BE2C (cell line): ENCODE measurements at regions not wholly inside any gene's neighbourhood (a gene's known extent, or its start where the extent isn't known, plus 50 kb on each side); places are given as distances from the start of the nearest gene placed in this dataset.

Source experiments
- DNase-seq: peaks from one replicate; pipeline ENCODE4 v3.0.0-alpha.2; 2020
- H3K27me3 ChIP-seq: fragments of 250-450 bp; sonication (Bioruptor Pico); 2 replicates; pipeline ENCODE4 v1.5.1; 2020; ENCODE audit warnings: mild to moderate bottlenecking
- H3K36me3 ChIP-seq: fragments of 250-450 bp; sonication (Bioruptor Pico); 2 replicates; pipeline ENCODE4 v1.5.1; 2020; ENCODE audit warnings: mild to moderate bottlenecking
- H3K4me1 ChIP-seq: fragments of 250-450 bp; sonication (Bioruptor Pico); 2 replicates; pipeline ENCODE4 v1.5.1; 2020
- H3K4me3 ChIP-seq: 2 replicates; pipeline ENCODE4 v1.5.1; 2011; ENCODE audit warnings: low read depth, low read length
- H3K9me3 ChIP-seq: fragments of 250-450 bp; sonication (Bioruptor Pico); 2 replicates; pipeline ENCODE4 v1.5.1; 2020
- CTCF ChIP-seq: IDR thresholded peaks from 2 replicates; pipeline ENCODE4 v1.5.1; 2012; ENCODE audit warnings: mild to moderate bottlenecking, low read depth, low read length

GRCh38 chr5:84729326-84729725, 344.6 kb upstream of the EDIL3 start:
- Histone ChIP-seq H3K4me3 (no peak overlapping the region), H3K9me3 (no peaks in the 10 kb centered on the region), H3K4me1 (no peaks in the 10 kb centered on the region), H3K36me3 (no peaks in the 10 kb centered on the region), H3K27me3 (no peaks in the 10 kb centered on the region)
- no peak for DNase-seq
- no peak for TF ChIP-seq CTCF

GRCh38 chr5:84727708-84728107, 343.0 kb upstream of the EDIL3 start:
- Histone ChIP-seq H3K27me3 (no peaks in the 10 kb centered on the region), H3K4me3 (no peak overlapping the region), H3K36me3 (no peaks in the 10 kb centered on the region), H3K4me1 (no peaks in the 10 kb centered on the region), H3K9me3 (no peaks in the 10 kb centered on the region)
- TF ChIP-seq CTCF: no peak
- DNase-seq: no peak

GRCh38 chr5:84725946-84726570, 341.4 kb upstream of the EDIL3 start:
- no peak overlapping the region for H3K4me3 ChIP-seq
- TF ChIP-seq CTCF: no peak
- no peaks in the 10 kb centered on the region for H3K36me3 ChIP-seq
- no peaks in the 10 kb centered on the region for H3K4me1 ChIP-seq
- no peaks in the 10 kb centered on the region for H3K9me3 ChIP-seq
- DNase-seq: no peak
- H3K27me3 ChIP-seq: no peaks in the 10 kb centered on the region

GRCh38 chr5:84724683-84725082, 340.0 kb upstream of the EDIL3 start:
- Histone ChIP-seq H3K27me3 (no peaks in the 10 kb centered on the region), H3K4me1 (no peaks in the 10 kb centered on the region), H3K36me3 (no peaks in the 10 kb centered on the region), H3K4me3 (no peak overlapping the region), H3K9me3 (no peaks in the 10 kb centered on the region)
- no peak for DNase-seq
- TF ChIP-seq CTCF: no peak

- H3K27me3 ChIP-seq: no peaks in the 10 kb centered on the region
- no peak for DNase-seq
- no peak for TF ChIP-seq CTCF
- H3K36me3 ChIP-seq: no peaks in the 10 kb centered on the region
- H3K4me3 ChIP-seq: no peak overlapping the region
- H3K4me1 ChIP-seq: no peaks in the 10 kb centered on the region
- H3K9me3 ChIP-seq: no peaks in the 10 kb centered on the region
Observed at GRCh38 chr5:84724181-84724580, 339.5 kb upstream of the EDIL3 start.

GRCh38 chr5:84718377-84718776, 333.7 kb upstream of the EDIL3 start:
- Histone ChIP-seq H3K4me3 (no peak overlapping the region), H3K4me1 (no peaks in the 10 kb centered on the region; the same call in 1 of the 2 replicates), H3K36me3 (no peaks in the 10 kb centered on the region), H3K27me3 (no peaks in the 10 kb centered on the region), H3K9me3 (no peaks in the 10 kb centered on the region)
- DNase-seq: no peak
- TF ChIP-seq CTCF: no peak
